ENCODE measurements at regions not wholly inside any gene's neighbourhood (a gene's known extent, or its start where the extent isn't known, plus 50 kb on each side); places are given as distances from the start of the nearest gene placed in this dataset.

DNA sequence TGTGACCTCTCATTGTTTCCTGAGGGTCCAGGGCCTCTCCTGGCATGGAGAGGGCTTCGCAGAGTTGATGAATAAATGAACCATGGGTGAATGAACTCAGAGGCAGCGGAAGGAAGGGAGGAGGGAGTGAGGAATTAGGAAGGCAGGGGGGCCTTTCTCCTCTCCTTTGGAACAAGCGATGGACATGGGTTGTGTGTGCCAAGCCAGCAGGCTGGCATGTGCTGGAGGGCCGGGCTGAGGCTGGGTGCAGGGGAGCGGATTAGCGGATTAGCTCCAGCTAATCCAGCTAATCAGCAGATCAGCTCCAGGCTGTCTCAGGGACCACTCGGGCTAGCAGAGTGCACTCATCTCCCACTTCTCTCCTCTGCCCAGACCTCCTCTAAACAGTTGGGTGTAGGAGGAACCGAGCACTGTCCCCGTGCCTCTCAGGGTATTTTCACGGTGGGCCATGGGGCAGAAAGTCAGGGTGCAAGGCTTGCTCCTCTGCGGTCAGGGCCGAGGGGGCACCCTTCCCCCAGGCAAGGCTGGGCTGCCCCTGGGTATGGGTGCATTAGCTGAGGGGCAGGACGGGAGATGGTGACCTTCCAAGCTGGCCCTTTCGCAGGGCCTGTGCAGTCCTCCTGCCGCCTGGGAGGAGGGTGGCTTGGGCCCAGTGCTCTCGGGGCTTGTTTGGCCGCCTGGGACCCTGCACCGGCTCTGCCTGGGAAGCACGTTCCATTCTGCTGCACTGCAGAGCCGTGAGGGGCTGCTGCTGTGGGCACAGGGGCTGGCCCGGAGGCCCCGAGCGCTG is 120.3 kb upstream of the B3GAT1 start:
- no peak for DNase-seq (ENCODE audit: low spot score)

DNA sequence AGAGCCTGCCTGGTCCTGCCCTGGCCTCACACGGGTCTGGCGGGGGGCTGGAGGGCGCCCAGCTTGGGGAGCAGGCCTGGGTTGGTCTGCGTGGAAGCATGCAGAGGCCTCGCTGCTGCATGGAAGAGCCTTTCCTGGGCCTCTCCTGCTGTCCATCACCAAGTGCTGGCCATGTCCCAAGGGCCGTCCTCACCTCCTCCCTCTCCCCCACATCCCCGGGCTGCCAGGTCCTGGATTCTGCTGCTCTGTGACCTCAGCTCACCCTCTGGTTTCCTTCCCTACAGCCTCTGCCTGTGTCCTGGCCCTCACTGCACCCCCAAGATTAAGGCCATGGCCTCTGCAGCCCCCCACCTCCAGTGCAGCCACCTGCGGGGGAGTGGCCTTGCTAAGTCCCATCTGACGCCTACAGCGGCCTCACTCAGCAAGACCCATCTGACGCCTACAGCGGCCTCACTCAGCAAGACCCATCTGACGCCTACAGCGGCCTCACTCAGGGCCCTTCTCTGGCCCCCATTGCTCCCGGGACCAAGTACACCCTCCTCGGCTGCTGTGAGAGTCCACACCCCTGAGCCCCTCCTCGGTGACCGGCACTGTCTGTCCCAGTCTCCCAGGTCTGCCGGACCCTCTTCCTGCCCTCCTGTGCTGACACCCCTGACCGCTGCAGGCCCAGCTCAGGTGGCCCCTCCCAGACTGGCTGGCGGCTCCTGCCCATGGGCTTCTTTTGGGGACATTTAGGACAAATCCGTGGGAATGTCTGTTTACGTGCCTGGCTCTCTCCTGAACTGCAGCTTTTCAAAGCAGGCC is 119.5 kb upstream of the B3GAT1 start:
- no peak for DNase-seq (ENCODE audit: low spot score)

DNA sequence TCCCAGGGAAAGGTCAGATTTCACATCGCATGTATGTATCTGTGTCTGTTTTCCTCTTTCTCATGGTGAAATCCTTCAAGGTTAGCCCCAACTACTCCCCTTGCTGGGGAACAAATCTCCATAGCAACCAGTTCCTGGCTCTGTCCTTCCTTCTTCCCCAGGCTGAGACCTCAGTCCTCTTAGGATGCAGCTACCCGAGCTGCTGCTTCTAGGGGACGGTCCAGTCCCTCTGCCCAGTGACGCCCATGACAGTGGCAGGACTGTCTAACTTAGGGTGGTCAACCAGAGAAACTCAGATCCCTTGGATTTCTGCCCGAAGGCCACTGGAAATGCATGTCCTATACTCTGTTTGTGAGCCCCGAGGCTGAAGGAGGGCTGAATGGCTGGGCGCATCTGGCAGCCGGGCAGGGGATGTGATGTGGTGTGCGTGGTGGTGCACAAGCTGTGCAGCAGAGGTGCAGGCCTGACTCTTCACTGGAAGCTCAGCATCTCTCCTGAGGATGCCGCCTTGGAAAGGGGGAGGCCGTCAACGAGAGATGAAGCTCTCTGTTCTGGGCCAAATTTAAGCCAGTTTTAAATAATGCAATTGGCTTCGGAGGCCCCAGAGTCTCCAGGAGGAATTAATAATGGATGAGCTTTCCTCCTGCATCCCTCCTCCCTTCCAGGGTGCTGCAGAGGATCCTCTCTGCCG is 118.7 kb upstream of the B3GAT1 start:
- DNase-seq (ENCODE audit: low spot score): no peak

DNA sequence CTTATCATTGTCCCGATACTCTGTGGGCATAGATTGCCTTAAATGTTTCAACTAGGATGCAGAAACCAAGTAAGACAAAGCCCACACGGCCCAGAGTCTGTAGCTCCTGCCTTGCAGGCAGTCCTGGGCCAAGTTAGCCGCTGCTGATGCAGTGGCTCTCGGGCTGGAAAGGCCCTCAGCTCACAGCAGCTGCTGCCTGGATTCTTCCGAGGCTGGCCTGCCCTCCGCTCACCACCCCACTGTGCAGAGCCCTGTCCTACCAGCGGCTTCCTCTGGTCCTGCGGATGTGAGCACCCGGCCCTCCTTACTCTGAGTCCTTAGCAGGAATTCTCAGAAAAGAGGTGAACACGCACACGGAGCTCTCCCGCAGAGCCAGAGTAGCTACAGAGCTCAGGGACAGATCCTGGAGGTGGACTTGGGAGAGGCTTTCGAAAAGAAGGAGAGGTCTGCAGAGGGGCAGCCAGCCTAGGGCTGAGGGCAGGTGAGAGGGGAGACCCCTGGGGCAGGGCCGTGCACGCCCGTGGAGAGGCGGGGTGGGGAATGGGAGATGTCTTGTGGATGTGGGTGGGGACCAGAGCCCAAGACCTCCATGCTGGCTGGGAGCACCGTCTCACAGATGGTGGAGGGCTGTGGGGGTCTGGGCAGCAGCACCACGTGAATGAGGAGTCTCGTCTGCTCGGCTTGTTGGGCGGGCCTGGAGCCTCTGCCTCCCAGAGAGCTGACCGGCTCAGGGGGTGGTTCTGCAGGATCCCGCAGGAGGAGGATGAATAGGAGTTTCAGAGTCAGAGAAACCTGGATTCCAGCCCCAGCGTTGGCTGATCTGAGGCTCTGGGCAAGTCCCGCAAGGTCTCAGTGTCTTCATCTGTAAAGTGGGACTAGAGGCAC is 117.4 kb upstream of the B3GAT1 start:
- DNase-seq (ENCODE audit: low spot score): no peak

DNA sequence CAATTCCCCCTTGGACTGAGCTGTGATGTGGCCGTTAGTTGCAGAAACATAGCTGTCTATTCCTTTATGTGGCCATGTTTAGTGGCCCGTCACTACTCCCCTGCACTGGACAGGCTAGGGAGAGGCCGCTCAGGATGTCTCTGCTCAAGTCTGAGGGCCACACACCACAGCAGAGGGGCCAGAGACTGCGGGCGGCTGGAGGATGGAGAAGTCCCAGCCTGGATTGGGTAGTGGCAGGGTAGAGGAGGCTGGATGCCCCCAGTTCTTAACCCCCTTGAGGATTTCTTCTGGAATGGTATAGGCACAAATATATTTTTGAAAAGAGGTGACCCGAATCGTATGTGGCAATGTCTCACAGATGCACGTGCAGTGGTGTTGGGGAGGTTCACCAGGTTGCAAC is 116.4 kb upstream of the B3GAT1 start:
- DNase-seq (ENCODE audit: low spot score): no peak

DNA sequence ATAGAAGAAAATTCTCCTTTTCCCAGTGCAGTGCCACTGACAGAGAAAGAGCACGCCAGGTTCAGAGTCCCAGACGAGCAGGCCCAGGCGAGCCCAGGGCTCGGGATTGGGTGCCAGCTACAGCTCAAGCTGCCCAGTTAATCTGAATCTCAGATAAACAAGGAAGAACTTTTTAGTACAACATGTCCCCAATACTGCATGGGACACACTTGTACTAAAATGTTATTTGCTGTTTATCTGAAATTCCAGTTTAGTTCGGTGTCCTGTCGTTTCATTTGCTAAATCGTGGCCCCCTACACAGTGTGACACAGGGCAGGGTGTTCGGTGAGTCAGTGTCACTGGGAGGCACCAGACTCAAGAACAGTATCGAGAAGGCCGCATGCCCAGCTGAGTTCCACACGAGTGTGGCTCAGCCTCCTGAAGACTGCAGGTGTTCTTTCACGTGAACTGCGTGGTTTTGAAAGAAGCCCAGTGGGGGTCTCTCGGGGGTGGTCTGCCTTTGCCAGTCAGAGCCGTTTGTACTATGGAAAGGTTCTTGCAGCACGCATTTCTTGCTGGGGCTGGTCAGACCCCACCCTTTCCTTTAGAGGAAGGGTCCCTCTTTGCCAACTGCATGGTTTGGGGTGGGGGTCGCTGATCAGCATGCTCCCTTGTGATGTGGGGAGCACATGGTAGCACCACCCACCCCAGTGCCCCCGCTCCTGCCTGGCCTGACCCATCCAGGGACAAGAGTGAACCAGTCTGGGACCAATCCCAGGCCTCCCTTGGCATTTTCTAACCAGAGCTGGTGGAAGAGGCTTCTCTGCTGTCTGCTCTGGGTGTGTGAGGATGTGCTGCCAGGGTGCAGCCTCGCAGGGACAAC is 115.6 kb upstream of the B3GAT1 start:
- no peak for DNase-seq (ENCODE audit: low spot score)

DNA sequence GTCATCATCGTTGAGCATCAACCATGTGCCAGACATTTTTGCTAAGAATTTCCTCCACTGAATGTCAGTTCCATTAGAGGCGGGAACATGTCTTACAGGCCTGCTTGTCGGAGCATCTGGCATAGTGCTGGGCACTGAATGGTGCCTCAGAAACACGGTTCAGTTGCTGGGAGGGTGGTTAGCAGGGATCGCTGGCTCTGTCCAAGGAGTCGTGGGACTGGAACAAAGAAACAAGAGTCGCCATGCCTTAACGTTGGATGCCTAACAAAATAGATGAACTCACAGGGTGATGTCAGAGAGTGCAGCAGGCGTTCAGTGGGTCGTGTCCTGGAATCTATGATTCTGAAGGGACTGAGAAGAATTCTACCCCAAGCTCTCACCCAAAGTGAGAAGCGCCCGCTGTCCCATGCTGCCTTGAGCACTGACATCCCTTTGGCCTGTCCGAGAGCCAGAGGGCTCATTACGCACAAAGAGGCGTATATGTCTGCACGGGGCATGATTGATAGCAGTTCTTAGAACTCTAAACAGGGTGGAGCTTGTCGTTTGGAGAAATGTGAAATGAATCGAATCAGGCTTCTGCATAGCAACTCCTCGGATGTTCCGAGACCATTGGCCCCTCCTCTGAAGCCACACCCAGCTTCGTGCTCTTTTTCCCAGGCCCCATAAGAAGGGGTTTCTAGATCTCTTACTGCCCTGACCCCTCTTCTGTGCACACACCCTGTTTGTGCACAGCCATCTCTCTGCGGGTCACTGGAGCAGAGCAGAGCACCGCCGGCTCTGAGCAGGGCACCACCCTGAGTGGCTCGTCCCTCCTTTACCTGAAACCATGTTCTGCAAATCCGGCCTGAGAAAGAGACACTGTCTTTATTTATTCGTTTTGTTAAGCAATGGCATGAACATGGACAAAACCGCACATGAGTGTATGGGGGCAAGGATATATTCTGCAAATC is 113.1 kb upstream of the B3GAT1 start:
- no peak for DNase-seq (ENCODE audit: low spot score)

DNA sequence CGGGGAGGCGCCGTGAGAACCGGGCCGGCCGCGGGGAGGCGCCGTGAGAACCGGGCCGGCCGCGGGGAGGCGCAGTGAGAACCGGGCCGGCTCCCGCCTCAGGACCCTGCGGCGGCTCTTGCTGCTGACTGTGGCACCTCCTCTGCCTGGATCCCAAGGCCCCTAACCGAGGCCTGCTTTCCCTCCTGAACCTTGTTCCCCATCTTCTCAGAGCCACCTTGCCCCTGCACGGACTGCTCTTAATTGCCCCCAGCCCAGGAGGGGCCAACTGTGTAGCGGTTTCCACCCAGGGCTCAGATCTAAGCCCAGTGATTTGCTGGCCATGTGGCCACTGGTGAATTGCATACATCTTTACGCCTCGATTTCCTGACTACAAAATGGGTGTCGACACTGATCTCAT is 112.2 kb upstream of the B3GAT1 start:
- DNase-seq (ENCODE audit: low spot score): no peak

DNA sequence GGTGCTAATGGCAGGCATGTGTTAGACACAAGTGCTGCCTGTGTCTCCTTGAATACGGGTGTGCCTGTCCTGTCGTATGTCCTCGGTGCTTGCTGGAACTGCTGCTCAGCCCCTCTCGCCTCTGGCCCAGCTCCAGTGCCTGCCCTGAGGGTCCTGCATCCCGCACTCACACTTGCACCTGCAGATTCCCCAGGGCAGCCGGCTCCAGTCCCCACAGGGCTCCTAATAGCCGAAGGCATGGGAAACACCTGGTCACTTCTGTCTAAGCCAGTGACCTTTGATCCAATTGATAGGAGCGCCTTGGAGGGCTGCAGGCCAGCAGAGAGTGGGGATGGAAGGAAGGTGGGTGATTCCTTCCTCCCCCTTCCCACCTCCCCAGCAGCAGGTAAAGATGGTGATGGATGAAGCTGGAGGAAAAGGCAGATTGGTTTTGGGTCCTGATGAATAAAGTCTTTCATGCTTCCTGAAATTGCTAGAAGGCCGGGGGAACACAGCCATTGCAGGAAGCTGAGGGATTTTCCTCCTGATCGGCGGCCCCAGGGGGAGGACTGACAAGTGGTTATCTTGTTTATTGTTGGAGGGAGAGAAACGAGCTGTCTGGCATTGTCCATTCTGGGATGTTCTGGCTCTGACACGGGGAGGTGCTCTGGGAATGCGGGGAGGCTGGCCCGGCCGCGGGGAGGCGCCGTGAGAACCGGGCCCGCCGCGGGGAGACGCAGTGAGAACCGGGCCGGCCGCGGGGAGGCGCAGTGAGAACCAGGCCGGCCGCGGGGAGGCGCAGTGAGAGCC is 110.9 kb upstream of the B3GAT1 start:
- DNase-seq (ENCODE audit: low spot score): no peak

DNA sequence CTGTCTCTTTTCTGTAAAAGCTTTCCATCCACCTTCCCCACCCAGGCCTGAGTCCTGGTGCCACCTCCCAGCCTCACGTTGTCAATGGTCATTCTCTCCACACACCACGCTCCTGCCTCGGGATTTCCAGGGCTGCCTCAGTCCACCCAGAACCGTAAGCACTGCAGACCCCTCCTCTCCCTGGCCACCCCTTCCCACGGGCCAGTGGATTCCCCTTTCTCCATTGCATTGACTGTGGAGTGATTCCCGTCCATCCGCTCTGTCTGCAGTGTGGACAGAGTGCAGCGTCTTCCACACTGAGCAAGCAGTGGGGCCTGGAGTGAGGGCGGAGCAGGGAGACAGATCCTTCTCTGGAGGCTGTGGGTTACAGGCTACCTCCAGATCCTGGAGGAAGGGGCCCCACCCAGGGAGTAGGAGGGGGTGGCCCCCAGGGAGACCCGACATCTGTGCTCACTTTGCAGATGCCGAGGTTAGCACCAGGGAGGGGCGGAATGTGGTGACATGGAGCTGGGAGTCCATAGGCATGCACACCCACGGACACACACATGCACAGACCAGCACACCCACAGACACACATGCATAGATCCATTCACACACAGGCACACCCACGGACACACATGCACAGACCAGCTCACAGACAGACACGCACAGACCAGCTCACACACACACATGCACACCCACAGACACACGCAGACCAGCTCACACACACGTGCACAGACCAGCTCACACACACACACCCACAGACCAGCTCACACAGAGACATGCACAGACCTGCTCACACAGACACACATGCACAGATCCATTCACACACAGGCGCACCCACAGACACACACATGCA is 109.6 kb upstream of the B3GAT1 start:
- DNase-seq (ENCODE audit: low spot score): no peak

DNA sequence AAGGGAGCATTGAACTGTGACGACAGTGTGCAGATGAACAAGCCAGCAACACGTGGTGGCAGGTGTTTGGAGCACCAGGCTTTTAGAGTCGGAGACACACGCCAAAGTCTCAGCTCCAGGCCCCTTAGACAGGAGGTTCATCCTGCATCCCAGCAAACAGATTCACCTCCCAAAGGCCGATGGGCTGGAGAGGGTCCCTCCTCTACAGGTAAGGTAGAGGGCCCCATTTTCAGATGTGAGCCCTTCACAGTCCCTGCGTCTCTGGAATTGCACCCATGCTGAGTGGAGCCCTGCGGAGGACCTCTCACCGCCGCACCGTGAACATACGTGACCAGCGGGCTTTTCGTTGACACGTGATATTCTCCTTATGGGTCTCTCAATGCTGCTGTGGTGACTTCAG is 109.0 kb upstream of the B3GAT1 start:
- DNase-seq (ENCODE audit: low spot score): no peak

DNA sequence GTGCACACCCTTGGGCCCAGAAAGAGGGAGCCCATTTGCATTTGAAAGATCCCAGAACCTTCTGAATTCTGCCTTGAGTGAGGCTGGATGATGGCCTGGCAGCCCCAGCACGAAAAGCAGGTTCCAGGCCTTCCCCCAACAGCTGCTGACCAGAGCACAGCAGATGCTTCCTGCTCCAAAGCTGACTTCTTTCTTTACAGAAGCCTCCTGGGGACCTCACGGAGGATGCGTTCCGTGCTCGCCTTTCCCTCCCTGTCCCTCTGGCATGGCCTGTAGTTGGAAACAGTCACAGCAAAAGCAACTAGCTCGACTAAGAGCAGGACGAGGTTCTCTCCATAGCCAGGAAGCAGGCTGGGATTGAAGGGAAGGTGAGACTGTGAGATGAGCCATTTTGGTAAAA is 107.7 kb upstream of the B3GAT1 start:
- DNase-seq (ENCODE audit: low spot score): no peak

DNA sequence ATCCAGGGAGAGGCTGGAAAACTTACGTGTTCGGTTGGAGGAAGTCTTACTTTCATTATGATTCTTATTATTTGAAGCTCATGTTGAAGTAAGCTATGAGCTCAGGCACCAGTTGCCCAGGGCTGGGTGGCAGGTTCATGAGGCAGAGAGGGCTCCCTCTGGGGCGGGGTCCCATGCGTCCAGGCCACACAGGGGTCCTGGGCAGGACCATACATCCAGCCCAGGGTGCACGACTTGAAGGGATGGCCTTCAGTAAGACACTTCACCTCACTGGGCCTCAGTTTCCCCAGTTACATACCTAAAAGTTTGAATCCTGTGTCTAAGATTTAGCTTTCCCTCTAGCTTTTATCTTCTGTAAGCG is 107.3 kb upstream of the B3GAT1 start:
- DNase-seq (ENCODE audit: low spot score): no peak

DNA sequence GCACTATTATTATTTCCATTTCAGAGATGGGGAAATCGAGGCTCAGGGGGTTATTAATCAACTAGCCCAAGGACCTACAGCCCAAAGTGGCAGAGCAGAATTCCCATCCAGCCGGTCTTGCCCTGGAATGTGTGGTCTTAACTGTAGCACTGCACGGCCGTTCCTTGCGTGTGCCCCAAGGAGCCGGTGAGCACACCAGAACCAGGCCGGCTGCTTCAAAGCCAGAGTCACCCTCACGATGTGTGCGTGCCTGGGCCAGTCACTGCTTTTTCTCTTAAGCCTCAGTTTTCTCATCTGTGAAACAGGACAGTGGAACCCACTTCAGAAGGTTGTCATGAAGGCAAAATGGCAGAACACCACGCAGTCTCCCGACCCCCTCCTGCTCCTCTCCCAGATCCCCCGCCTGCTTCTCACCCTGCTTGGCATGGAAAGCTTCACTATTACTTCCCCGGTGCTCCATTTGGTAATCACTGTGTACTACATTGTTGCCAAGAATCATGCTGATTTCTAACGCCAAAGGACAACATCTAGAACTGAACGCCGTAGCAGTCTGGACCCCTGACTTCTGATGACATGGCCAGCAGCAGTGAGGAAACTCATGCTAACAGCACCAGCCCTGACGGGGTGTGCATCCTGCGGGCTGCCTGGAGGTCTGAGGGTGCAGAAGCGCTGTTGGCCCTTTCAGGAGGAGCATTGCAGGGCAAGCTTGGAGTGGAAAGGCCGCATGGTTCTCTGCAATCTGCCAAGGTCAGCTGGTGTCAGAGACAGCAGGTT is 106.8 kb upstream of the B3GAT1 start:
- no peak for DNase-seq (ENCODE audit: low spot score)

DNA sequence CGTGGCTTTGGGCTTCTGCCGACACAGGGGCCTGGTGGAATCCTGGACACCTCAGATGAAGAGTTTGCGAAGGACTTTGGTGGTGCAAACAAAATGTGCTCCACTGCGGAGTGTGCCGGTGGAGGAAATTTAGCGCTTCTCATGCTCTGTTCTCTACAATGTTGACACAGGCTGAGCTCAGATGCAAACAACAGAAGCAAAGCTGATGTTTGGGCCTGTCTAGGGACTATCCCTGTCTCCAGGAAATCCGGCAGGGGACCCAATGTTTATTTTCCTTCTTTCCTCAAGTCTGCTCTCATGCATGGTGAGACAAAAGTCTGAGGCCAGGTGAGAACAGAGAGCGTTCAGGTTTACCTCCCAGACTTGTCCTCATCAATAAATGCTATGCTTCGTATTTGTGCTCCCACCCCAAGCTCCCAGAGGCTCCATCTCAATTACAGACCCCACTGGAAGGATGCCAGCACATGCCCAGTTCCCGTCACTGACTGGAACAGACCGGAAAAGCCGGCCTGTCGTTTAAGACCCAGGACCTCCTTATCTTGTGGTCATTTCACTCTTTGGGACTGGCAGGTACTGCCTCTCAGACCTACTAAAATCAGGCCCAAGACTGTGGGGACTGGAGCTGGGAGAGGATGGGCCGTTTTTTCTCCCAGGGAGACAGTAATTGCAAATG is 105.7 kb upstream of the B3GAT1 start:
- no peak for DNase-seq (ENCODE audit: low spot score)

DNA sequence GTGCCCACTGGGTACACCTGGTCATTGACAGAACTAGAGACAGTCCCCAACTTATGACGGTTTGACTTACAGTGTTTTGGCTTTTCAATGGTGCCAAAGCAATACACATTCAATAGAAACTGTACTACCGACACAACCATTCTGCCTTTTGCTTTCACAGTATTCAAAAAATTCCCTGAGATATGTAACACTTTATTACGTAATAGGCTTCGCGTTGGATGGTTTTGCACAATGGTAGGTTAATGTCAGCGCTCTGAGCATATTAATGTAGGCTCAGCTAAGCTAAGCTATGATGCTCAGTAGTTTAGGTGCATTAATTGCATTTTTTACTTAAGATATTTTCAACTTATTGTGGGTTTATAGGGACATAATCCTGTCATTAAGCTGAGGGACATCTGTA is 105.1 kb upstream of the B3GAT1 start:
- no peak for DNase-seq (ENCODE audit: low spot score)

DNA sequence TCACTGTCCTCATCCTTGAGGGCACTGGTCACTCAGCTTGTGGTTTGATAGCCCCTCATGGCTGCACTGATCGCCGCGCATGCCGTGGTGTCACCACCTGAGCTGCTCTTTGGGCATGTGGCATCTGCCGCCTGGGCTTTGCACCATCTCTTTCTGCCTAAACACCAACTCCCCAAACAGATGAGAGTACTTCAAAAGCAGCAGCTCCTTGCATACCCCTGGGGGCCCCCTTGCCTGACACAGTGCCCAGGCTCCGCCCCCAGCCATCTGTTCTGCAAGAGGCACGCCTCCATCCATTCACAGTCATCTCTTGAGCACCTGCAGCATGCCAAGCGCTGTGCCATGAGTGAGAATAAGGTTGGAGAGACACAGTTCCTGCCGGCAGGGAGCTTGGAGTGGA is 104.5 kb upstream of the B3GAT1 start:
- no peak for DNase-seq (ENCODE audit: low spot score)

Data from globus pallidus (tissue), 1 donor.